IMR-90 (cell line): ENCODE measurements at regions not wholly inside any gene's neighbourhood (a gene's known extent, or its start where the extent isn't known, plus 50 kb on each side); places are given as distances from the start of the nearest gene placed in this dataset.
"Not testable (repeated sequence)": the region's sequence is repeated elsewhere in the genome, so short reads cannot be mapped to it uniquely, and the experiment has no call there.

Source experiments
- ATAC-seq: fragments of 200-7000 bp; cut with Tn5 transposase; 2 replicates; pipeline ENCODE4 v1.9.1; 2020; ENCODE audit warnings: low read depth, mild to moderate bottlenecking, moderate library complexity
- BruUV-seq: library from RNA; stranded (reverse); fragments of 400-500 nt; replicated peaks from 2 replicates; lab custom pipeline; 2021; lab: Mats Ljungman, UMichigan
- CTCF ChIA-PET: fragments of 300-600 bp; formaldehyde crosslinking; extraction: SDS; loops from one replicate; lab custom pipeline; 2021; ENCODE audit warnings: antibody characterized with exemption; lab: Yijun Ruan, JAX
- POLR2A ChIA-PET: fragments of 300-600 bp; sonication (Branson Sonifier 250); formaldehyde crosslinking; loops from one replicate; lab custom pipeline; 2022; ENCODE audit warnings: antibody characterized with exemption; ENCODE audit not compliant: unreplicated experiment; lab: Charles Lee
- DNase-seq: peaks from one replicate; pipeline ENCODE4 v3.0.0; 2013
- H2AFZ ChIP-seq: replicated peaks from 2 replicates; pipeline ENCODE3; 2013; ENCODE audit warnings: low read length, mild to moderate bottlenecking; ENCODE audit not compliant: poor library complexity
- H2AK5ac ChIP-seq: 2 replicates; pipeline ENCODE4 v1.6.1; 2013; ENCODE audit warnings: low read depth, low read length, inconsistent platforms
- H2AK9ac ChIP-seq: replicated peaks from 2 replicates; pipeline ENCODE3; 2013; ENCODE audit warnings: mild to moderate bottlenecking, low read depth, low read length, moderate library complexity; ENCODE audit not compliant: poor library complexity
- H2BK120ac ChIP-seq: 2 replicates; pipeline ENCODE4 v1.6.1; 2013; ENCODE audit warnings: low read depth, low read length, inconsistent platforms
- H2BK15ac ChIP-seq: 3 replicates; pipeline ENCODE4 v1.6.1; 2013; ENCODE audit warnings: low read depth, low read length, inconsistent platforms
- H2BK20ac ChIP-seq: 2 replicates; pipeline ENCODE4 v1.6.1; 2013; ENCODE audit warnings: low read depth, mild to moderate bottlenecking, inconsistent platforms, low read length, moderate library complexity
- H2BK5ac ChIP-seq: 2 replicates; pipeline ENCODE4 v1.6.1; 2013; ENCODE audit warnings: mild to moderate bottlenecking, low read depth, low read length, inconsistent platforms; ENCODE audit not compliant: poor library complexity, severe bottlenecking
- H3K14ac ChIP-seq: replicated peaks from 2 replicates; pipeline ENCODE4 v1.6.1; 2013; ENCODE audit warnings: low read depth, low read length, inconsistent platforms
- H3K18ac ChIP-seq: 2 replicates; pipeline ENCODE4 v1.6.1; 2013; ENCODE audit warnings: low read depth, low read length, control low read depth
- H3K23ac ChIP-seq: 2 replicates; pipeline ENCODE4 v1.6.1; 2013; ENCODE audit warnings: low read depth, low read length, inconsistent platforms
- H3K27ac ChIP-seq: 2 replicates; pipeline ENCODE4 v1.5.1; 2013; ENCODE audit warnings: mild to moderate bottlenecking, control low read depth, low read length; ENCODE audit not compliant: insufficient read depth
- H3K27me3 ChIP-seq: 2 replicates; pipeline ENCODE4 v1.6.1; 2013; ENCODE audit warnings: low read length; ENCODE audit not compliant: control insufficient read depth, insufficient read depth
- H3K36me3 ChIP-seq: 2 replicates; pipeline ENCODE4 v1.6.1; 2013; ENCODE audit warnings: low read length, mixed read lengths; ENCODE audit not compliant: control insufficient read depth, insufficient read depth
- H3K4ac ChIP-seq: 2 replicates; pipeline ENCODE4 v1.6.1; 2013; ENCODE audit warnings: low read depth, low read length, inconsistent platforms
- H3K4me1 ChIP-seq: 2 replicates; pipeline ENCODE4 v1.6.1; 2013; ENCODE audit warnings: low read length, mixed read lengths; ENCODE audit not compliant: control insufficient read depth, insufficient read depth
- H3K4me2 ChIP-seq: 2 replicates; pipeline ENCODE4 v1.6.1; 2013; ENCODE audit warnings: low read depth, mild to moderate bottlenecking, control low read depth, low read length, moderate library complexity
- H3K4me3 ChIP-seq: 2 replicates; pipeline ENCODE4 v1.5.1; 2013; ENCODE audit warnings: low read depth, mild to moderate bottlenecking, control low read depth, low read length, moderate library complexity; ENCODE audit not compliant: insufficient read depth
- H3K56ac ChIP-seq: 2 replicates; pipeline ENCODE4 v1.6.1; 2013; ENCODE audit warnings: low read length, inconsistent platforms; ENCODE audit not compliant: insufficient read depth; ENCODE audit errors: extremely low read depth
- H3K79me1 ChIP-seq, 2 experiments: 2 replicates each; pipeline ENCODE4 v1.6.1; 2013; ENCODE audit warnings: low read length in 2 of 2, inconsistent platforms in 1 of 2, low read depth in 1 of 2
- H3K9ac ChIP-seq: 2 replicates; pipeline ENCODE4 v1.6.1; 2013; ENCODE audit warnings: low read depth, low read length, control low read depth
- H3K9me1 ChIP-seq: 2 replicates; pipeline ENCODE4 v1.6.1; 2013; ENCODE audit warnings: low read length, inconsistent platforms; ENCODE audit not compliant: insufficient read depth
- H3K9me3 ChIP-seq: 2 replicates; pipeline ENCODE4 v1.6.1; 2013; ENCODE audit warnings: low read length; ENCODE audit not compliant: control insufficient read depth, insufficient read depth
- H4K20me1 ChIP-seq: 2 replicates; pipeline ENCODE4 v1.6.1; 2013; ENCODE audit warnings: low read length, inconsistent platforms; ENCODE audit not compliant: insufficient read depth
- H4K5ac ChIP-seq: 2 replicates; pipeline ENCODE4 v1.6.1; 2013; ENCODE audit warnings: mild to moderate bottlenecking, low read depth, low read length, control low read depth
- H4K8ac ChIP-seq, 2 experiments: 2 replicates each; pipeline ENCODE4 v1.6.1; 2013; ENCODE audit warnings: low read depth in 2 of 2, low read length in 2 of 2, control low read depth in 1 of 2, inconsistent platforms in 1 of 2
- H4K91ac ChIP-seq: 2 replicates; pipeline ENCODE4 v1.6.1; 2013; ENCODE audit warnings: low read depth, low read length, inconsistent platforms; ENCODE audit not compliant: insufficient read depth
- BHLHE40 ChIP-seq: fragments of 150-350 bp; IDR thresholded peaks from 2 replicates; pipeline ENCODE4 v1.6.1; 2016; ENCODE audit warnings: mild to moderate bottlenecking, low read depth, low read length
- MAZ ChIP-seq: IDR thresholded peaks from 2 replicates; pipeline ENCODE4 v1.6.1; 2012; ENCODE audit warnings: low read depth, mild to moderate bottlenecking, low read length, improper control_type of control experiment, moderate library complexity, borderline replicate concordance
- NFE2L2 ChIP-seq: fragments of 150-350 bp; IDR thresholded peaks from 2 replicates; pipeline ENCODE4 v1.6.1; 2016; ENCODE audit warnings: low read depth, mild to moderate bottlenecking, low read length
- USF2 ChIP-seq: fragments of 150-350 bp; IDR thresholded peaks from 2 replicates; pipeline ENCODE4 v1.6.1; 2017; ENCODE audit warnings: mild to moderate bottlenecking, antibody characterized with exemption, low read length, low read depth
- WGBS, 2 experiments: methylation state at CpG; one replicate each; pipeline versions ENCODE4 v1.1.5 to v1.1.7; 2013; ENCODE audit warnings: missing lambda C conversion rate in 2 of 2; ENCODE audit not compliant: insufficient read length in 1 of 2; ENCODE audit errors: extremely low coverage in 2 of 2; 5-methylcytosine and 5-hydroxymethylcytosine counted together
- dilution Hi-C: fragments of 300-500 bp; cut with HindIII; formaldehyde crosslinking; loops from one replicate; pipeline ENCODE4 v1.14.3; 2018; ENCODE audit warnings: low sequenced_read_pairs; ENCODE audit not compliant: unreplicated experiment
- in situ Hi-C: fragments of 300-500 bp; cut with MboI; formaldehyde crosslinking; loops from 3 replicates; pipeline ENCODE4 v1.14.3; 2019; ENCODE audit warnings: low sequenced_read_pairs, inconsistent platforms, mixed read lengths
- intact Hi-C: fragments of 100-400 bp; cut with micrococcal nuclease; formaldehyde crosslinking; loops from 2 replicates; pipeline ENCODE4 v1.10.0; 2022

DNA sequence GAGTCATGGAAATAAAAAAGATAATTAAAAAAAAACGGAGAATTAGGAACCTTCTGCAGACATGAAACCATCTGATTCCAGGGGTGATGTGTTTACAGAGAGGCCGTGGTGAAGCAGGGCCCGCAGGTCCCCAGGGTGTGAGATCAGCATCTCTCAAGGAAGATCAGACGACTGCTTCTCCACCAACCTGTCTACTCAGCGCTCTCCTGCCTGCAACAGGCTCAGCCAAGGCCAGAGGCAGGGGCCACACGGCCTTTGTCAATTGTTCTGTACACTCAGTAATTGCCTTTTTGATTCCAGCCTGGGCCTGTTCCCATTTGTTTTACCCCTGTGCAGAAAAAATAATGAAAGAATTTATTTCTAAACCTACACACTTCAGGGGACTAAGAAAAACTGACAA lies 124.6 kb downstream of the NXPE2 start:
- Histone ChIP-seq H3K4me3 (no peak overlapping the region), H4K5ac (no peak overlapping the region), H2BK20ac (no peak overlapping the region), H3K27ac (no peak overlapping the region), H3K18ac (no peak overlapping the region), H3K56ac (no peak overlapping the region), H2AK5ac (no peak overlapping the region), H2AK9ac (no peak overlapping the region), H4K91ac (no peak overlapping the region), H3K4ac (no peak overlapping the region), H3K23ac (no peak overlapping the region), H3K9me3 (no peaks in the 10 kb centered on the region), H2AFZ (no peak overlapping the region), H3K9ac (no peak overlapping the region), H3K9me1 (no peaks in the 10 kb centered on the region), H4K20me1 (no peaks in the 10 kb centered on the region), H2BK120ac (no peak overlapping the region), H3K14ac (no peak overlapping the region), H2BK5ac (no peak overlapping the region), H3K79me1 (no peaks in the 10 kb centered on the region), H3K4me1 (no peaks in the 10 kb centered on the region), H2BK15ac (no peak overlapping the region), H3K4me2 (no peak overlapping the region), H3K27me3 (no peaks in the 10 kb centered on the region), H4K8ac (no peak overlapping the region), H3K36me3 (no peaks in the 10 kb centered on the region)
- ChIA-PET POLR2A (no interaction called here), CTCF (no interaction called here)
- intact Hi-C loops: no loop called here
- 0% methylated on average over 1 of the region's 6 CpGs; no CpG with 5 or more reads in 1 of the 2 experiments for WGBS, 2 experiments
- no peak for ATAC-seq
- in situ Hi-C loops: no loop called here
- dilution Hi-C loops: no loop called here
- no TSS peak for BruUV-seq
- DNase-seq: no peak
- TF ChIP-seq NFE2L2 (no peak), USF2 (no peak), MAZ (no peak), BHLHE40 (no peak)

GRCh38 chr11:114805431-114805830 lies 127.1 kb downstream of the NXPE2 start:
- no CpG with 5 or more reads among the region's 9 CpGs for WGBS, 2 experiments
- H3K4me2 ChIP-seq, H3K27me3 ChIP-seq, intact Hi-C loops, H2BK20ac ChIP-seq, H3K79me1 ChIP-seq, H2BK15ac ChIP-seq, H2BK5ac ChIP-seq, ATAC-seq, H3K27ac ChIP-seq, H3K23ac ChIP-seq, H3K4me1 ChIP-seq, H3K9me1 ChIP-seq, DNase-seq, H3K4me3 ChIP-seq, POLR2A ChIA-PET, BruUV-seq, H3K4ac ChIP-seq, H3K18ac ChIP-seq, dilution Hi-C loops, H4K8ac ChIP-seq, CTCF ChIA-PET, H3K9ac ChIP-seq, H4K91ac ChIP-seq, H2AFZ ChIP-seq, H2AK5ac ChIP-seq, H4K20me1 ChIP-seq, H2BK120ac ChIP-seq, H4K5ac ChIP-seq, H3K9me3 ChIP-seq, in situ Hi-C loops, H3K36me3 ChIP-seq, H3K56ac ChIP-seq, H2AK9ac ChIP-seq, H3K14ac ChIP-seq: not testable (repeated sequence)
